ENCODE measurements at regions not wholly inside any gene's neighbourhood (a gene's known extent, or its start where the extent isn't known, plus 50 kb on each side); places are given as distances from the start of the nearest gene placed in this dataset.

GRCh38 chr1:228900099-228900885 lies 165.0 kb downstream of the RHOU start:
- TF ChIP-seq CTCF (IDR thresholded peaks at IDR 0.05; ENCODE audit: poor library complexity): no peak
- no peak for TF ChIP-seq EZH2phosphoT487 (IDR thresholded peaks at IDR 0.05; ENCODE audit: low read depth, severe bottlenecking, unreplicated experiment)

Measured in hepatocyte (in vitro differentiated cells).